Hindlimb muscle (tissue), 1 donor: ENCODE measurements at regions not wholly inside any gene's neighbourhood (a gene's known extent, or its start where the extent isn't known, plus 50 kb on each side); places are given as distances from the start of the nearest gene placed in this dataset.
"Not testable (repeated sequence)": the region's sequence is repeated elsewhere in the genome, so short reads cannot be mapped to it uniquely, and the experiment has no call there.

Source experiments
- DNase-seq: peaks from one replicate; pipeline ENCODE4 v3.0.0-alpha.2; 2013

GRCh38 chrX:7637066-7637465 is 205.9 kb upstream of the VCX start:
- DNase-seq, result peak; percentile 6

- no peak for DNase-seq
Observed at GRCh38 chrX:7635604-7636003, 207.4 kb upstream of the VCX start.

- no peak for DNase-seq
Observed at GRCh38 chrX:7620560-7620959, 222.4 kb upstream of the VCX start.

GRCh38 chrX:7617994-7618393 is 225.0 kb upstream of the VCX start:
- DNase-seq, result no peak

GRCh38 chrX:7614616-7615015 is 228.4 kb upstream of the VCX start:
- DNase-seq, result no peak

GRCh38 chrX:7608625-7609024 is 234.3 kb upstream of the VCX start:
- not testable (repeated sequence) for DNase-seq

GRCh38 chrX:7606039-7606652 is 236.8 kb upstream of the VCX start:
- DNase-seq, result no peak

GRCh38 chrX:7603387-7603786 is 239.6 kb upstream of the VCX start:
- DNase-seq, result no peak

- no peak for DNase-seq
Observed at GRCh38 chrX:7596822-7597221, 246.1 kb upstream of the VCX start.

- not testable (repeated sequence) for DNase-seq
Observed at GRCh38 chrX:7593370-7593769, 249.6 kb upstream of the VCX start.

GRCh38 chrX:7586126-7586525 is 256.8 kb upstream of the VCX start:
- DNase-seq, result no peak

GRCh38 chrX:7582191-7582590 is 260.8 kb upstream of the VCX start:
- no peak for DNase-seq

GRCh38 chrX:7580127-7580526 is 262.8 kb upstream of the VCX start:
- no peak for DNase-seq

- peak; percentile 4 for DNase-seq
Observed at GRCh38 chrX:7574325-7574724, 268.6 kb upstream of the VCX start.

- no peak for DNase-seq
Observed at GRCh38 chrX:7570432-7571029, 272.4 kb upstream of the VCX start.

- no peak for DNase-seq
Observed at GRCh38 chrX:7568597-7568996, 274.4 kb upstream of the VCX start.

- DNase-seq, result no peak
Observed at GRCh38 chrX:7568130-7568529, 274.8 kb upstream of the VCX start.

GRCh38 chrX:7552760-7553159 is 290.2 kb upstream of the VCX start:
- DNase-seq, result no peak

- DNase-seq, result no peak
Observed at GRCh38 chrX:7546551-7547080, 296.4 kb upstream of the VCX start.

GRCh38 chrX:7545564-7545963 is 297.4 kb upstream of the VCX start:
- DNase-seq, result no peak

- DNase-seq, result no peak
Observed at GRCh38 chrX:7542587-7543380, 300.2 kb upstream of the VCX start.

- no peak for DNase-seq
Observed at GRCh38 chrX:7522860-7523259, 320.1 kb upstream of the VCX start.

- DNase-seq, result no peak
Observed at GRCh38 chrX:7515681-7516413, 327.1 kb upstream of the VCX start.
